ENCODE measurements at regions not wholly inside any gene's neighbourhood (a gene's known extent, or its start where the extent isn't known, plus 50 kb on each side); places are given as distances from the start of the nearest gene placed in this dataset.

DNA sequence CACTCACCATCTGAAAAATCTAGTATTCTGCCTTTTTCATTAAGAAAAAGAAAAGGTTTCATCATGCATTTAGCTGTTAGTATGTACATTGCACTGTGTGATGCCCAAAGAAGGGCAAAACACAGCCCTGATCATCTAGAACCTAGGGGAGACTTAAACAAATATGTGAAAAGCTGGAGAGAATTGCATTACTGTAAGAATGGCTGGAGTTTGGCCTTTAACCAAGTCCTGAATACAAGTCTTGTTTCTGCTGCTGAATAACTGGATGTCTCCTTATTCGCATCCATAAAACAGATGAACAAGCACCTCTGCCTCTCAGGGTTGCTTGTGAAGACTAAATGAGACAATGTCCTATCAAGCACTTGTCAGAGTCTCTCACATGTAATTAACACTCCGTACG is 233.4 kb upstream of the LRTM1 start:
- H3K27ac ChIP-seq (ENCODE audit: low read length), result no peak overlapping the region
- no peaks in the 10 kb centered on the region for H3K9me3 ChIP-seq (ENCODE audit: control insufficient read depth, low read depth, low read length)

DNA sequence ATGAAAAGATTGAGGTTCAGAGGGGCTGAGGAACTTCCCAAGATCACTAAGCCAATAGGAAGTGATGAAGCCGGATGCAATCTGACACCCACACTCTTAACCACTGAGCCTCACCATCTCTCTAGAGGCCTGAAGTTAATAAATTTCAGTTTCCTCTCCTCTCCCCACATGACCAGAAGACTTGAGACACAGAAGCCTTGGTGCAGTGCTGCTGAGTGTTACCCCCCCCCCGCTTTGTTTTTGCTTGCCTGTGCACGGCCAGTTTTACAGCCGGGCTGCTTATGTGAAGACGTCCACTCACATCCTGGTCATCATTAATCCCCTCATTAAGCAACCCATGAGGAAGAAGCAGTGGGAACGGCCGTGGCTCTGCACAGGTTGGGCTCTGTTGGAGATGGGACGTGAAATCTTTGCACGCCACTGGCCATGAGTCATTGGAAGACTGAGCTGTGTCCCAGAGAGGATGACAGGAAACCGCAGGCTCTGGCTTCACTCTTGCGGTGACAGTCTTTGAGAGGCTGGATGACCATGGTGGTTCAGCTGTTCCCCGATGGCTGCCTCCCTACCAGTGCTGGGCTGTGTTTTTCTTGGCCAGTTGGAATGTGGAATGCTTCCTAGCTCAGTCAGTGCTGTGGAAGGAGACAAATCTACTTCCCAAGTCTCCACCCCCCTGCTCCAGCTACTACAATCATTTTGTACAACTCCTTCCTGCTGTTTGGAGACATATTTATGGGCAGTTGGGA is 232.6 kb upstream of the LRTM1 start:
- Histone ChIP-seq H3K36me3 (ENCODE audit: control insufficient read depth, insufficient read depth, low read length) (no peaks in the 10 kb centered on the region), H3K27ac (ENCODE audit: low read length) (no peak overlapping the region), H3K4me3 (ENCODE audit: low read length) (no peak overlapping the region), H3K27me3 (ENCODE audit: control insufficient read depth, insufficient read depth, low read length) (no peaks in the 10 kb centered on the region), H3K9me3 (ENCODE audit: control insufficient read depth, low read depth, low read length) (no peaks in the 10 kb centered on the region), H3K4me1 (ENCODE audit: control insufficient read depth, insufficient read depth, low read length) (no peaks in the 10 kb centered on the region)
- no CpG with 5 or more reads among the region's 12 CpGs for WGBS (ENCODE audit: insufficient coverage, low lambda C conversion rate)
- DNase-seq, result peak; percentile 25 to 28

More for the DNA sequence above, 233.4 kb upstream of the LRTM1 start:
- Histone ChIP-seq H3K36me3 (ENCODE audit: control insufficient read depth, insufficient read depth, low read length) (no peaks in the 10 kb centered on the region), H3K27me3 (ENCODE audit: control insufficient read depth, insufficient read depth, low read length) (no peaks in the 10 kb centered on the region), H3K4me1 (ENCODE audit: control insufficient read depth, insufficient read depth, low read length) (no peaks in the 10 kb centered on the region), H3K4me3 (ENCODE audit: low read length) (no peak overlapping the region)
- no peak for DNase-seq
- WGBS (ENCODE audit: insufficient coverage, low lambda C conversion rate), result 86% methylated on average over 2 of the region's 3 CpGs

DNA sequence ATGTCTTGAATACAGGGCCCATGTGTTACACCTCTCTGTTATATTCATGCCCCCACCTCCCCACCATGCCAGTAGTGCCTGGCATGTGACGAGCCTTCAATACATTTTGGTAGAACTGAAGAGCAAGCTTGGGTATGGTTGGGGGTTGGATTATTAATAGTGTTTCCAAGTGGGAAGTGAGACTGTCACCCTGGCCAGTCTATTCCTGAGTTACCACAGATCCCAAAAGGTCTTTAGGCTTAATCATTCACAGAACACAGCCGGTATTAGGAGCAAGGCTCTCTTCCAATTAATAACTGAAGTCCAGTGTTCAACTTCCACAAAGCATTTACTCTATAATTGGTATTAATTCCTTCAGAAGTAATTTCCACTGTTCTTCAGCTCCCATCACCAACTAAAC is 231.9 kb upstream of the LRTM1 start:
- H3K27me3 ChIP-seq (ENCODE audit: control insufficient read depth, insufficient read depth, low read length), result no peaks in the 10 kb centered on the region
- 80% methylated on average over 1 of the region's 2 CpGs for WGBS (ENCODE audit: insufficient coverage, low lambda C conversion rate)
- no peak overlapping the region for H3K27ac ChIP-seq (ENCODE audit: low read length)

DNA sequence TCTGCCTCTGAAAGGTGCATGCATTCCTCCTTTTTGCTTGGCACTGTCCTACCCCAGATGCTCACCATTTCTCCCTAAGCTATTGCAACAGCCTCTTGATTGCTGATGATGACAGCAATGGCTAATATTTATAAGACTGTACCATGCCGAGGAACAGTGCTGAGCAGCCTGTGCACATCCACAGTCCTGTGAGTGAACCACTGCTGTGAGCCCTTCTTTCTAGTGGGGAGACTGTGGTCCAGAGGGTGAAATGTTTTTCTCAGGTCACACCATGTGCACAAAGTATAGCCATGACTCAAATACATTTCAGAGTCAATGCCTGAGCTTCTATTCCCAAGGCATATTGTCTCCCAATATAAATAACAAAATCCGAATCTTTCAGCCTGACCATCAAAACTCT is 231.2 kb upstream of the LRTM1 start:
- Histone ChIP-seq H3K9me3 (ENCODE audit: control insufficient read depth, low read depth, low read length) (no peaks in the 10 kb centered on the region), H3K36me3 (ENCODE audit: control insufficient read depth, insufficient read depth, low read length) (no peaks in the 10 kb centered on the region), H3K4me3 (ENCODE audit: low read length) (no peak overlapping the region), H3K4me1 (ENCODE audit: control insufficient read depth, insufficient read depth, low read length) (no peaks in the 10 kb centered on the region), H3K27me3 (ENCODE audit: control insufficient read depth, insufficient read depth, low read length) (no peaks in the 10 kb centered on the region), H3K27ac (ENCODE audit: low read length) (no peak overlapping the region)
- DNase-seq, result no peak
- WGBS (ENCODE audit: insufficient coverage, low lambda C conversion rate), result no CpG with 5 or more reads among the region's 2 CpGs

More for the DNA sequence above, 231.9 kb upstream of the LRTM1 start:
- no peaks in the 10 kb centered on the region for H3K9me3 ChIP-seq (ENCODE audit: control insufficient read depth, low read depth, low read length)
- DNase-seq, result no peak
- no peak overlapping the region for H3K4me3 ChIP-seq (ENCODE audit: low read length)
- H3K4me1 ChIP-seq (ENCODE audit: control insufficient read depth, insufficient read depth, low read length), result no peaks in the 10 kb centered on the region
- no peaks in the 10 kb centered on the region for H3K36me3 ChIP-seq (ENCODE audit: control insufficient read depth, insufficient read depth, low read length)

DNA sequence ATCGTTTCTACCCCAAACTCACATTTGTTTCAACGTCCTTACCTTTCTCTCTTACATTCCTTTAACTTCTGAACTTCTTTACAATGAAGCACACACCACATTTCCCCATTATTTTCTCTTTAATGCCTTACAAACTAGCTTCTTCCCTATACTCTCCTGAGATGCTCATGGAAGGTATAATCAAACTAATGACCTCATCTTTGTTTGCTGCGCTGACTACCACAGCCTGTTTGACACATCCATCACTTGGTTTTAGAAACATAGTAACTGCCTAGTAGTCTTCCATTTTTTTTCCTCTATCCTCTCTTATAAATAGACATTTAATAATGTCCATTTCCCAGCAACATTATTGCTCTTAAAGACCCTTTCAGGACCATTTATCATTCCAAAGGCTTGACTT is 230.5 kb upstream of the LRTM1 start:
- 64% methylated on average over 3 of the region's 3 CpGs for WGBS (ENCODE audit: insufficient coverage, low lambda C conversion rate)
- Histone ChIP-seq H3K36me3 (ENCODE audit: control insufficient read depth, insufficient read depth, low read length) (no peaks in the 10 kb centered on the region), H3K4me3 (ENCODE audit: low read length) (no peak overlapping the region), H3K4me1 (ENCODE audit: control insufficient read depth, insufficient read depth, low read length) (no peaks in the 10 kb centered on the region), H3K27ac (ENCODE audit: low read length) (no peak overlapping the region), H3K27me3 (ENCODE audit: control insufficient read depth, insufficient read depth, low read length) (no peaks in the 10 kb centered on the region), H3K9me3 (ENCODE audit: control insufficient read depth, low read depth, low read length) (no peaks in the 10 kb centered on the region)
- DNase-seq, result no peak

DNA sequence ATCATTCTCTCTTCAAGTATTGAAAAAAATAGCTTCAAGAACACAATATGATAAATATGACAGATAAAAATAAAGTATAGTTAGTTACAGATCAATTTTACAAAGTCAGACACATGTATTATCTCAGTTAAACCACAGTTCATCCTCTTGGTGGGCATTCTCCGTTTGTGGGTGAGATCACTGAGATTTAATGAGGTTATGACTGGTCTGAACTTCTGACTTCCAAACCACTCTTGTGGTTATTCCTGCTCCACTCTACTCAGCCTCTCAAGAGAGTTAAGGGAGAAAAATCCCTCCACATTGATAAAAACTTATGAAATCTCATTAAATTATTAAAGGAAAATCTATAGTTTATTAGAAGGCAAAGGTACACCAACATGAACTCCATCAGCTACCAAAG is 229.9 kb upstream of the LRTM1 start:
- Histone ChIP-seq H3K27me3 (ENCODE audit: control insufficient read depth, insufficient read depth, low read length) (no peaks in the 10 kb centered on the region), H3K27ac (ENCODE audit: low read length) (no peak overlapping the region), H3K36me3 (ENCODE audit: control insufficient read depth, insufficient read depth, low read length) (no peaks in the 10 kb centered on the region), H3K9me3 (ENCODE audit: control insufficient read depth, low read depth, low read length) (no peaks in the 10 kb centered on the region), H3K4me3 (ENCODE audit: low read length) (no peak overlapping the region), H3K4me1 (ENCODE audit: control insufficient read depth, insufficient read depth, low read length) (no peaks in the 10 kb centered on the region)
- DNase-seq, result no peak
- no CpG with 5 or more reads among the region's 1 CpG for WGBS (ENCODE audit: insufficient coverage, low lambda C conversion rate)

DNA sequence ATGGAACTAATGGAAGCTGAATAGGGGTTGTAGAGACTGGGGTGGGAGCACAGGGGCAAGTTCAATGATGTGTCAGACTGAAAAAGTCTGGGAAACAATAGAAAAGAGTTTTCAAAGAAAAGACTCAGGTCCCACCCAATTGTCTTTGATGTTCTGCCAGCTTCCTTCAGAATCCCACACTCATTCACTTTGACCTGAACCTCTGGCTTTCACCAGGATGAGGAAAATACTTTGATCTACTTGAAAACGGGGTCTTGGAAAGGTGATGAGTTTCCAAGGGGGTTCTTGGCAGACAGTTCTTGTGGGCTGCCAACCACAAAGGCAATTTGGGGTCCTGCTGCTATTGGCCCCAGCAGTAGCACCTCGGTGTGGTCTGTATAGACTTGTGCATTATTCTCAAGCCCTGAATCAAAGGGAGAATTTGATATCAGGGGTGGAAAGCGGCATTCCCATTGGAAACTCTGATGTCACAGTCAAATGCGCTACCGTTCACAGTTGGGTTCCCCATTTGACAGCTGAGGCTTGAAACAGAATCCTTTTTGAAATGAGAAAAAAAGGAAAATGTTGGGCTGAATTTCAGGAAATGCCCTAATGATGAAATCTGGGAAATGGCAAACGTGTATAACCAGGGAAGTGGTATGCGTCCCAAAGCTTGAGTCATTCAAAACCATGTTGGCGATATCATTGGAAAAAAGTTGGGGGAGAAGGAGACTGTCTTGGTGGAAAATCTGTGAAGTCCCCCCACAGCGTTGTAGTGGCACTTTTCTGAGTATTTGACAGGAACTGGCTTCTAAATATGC is 229.2 kb upstream of the LRTM1 start:
- 80% methylated on average over 1 of the region's 9 CpGs for WGBS (ENCODE audit: insufficient coverage, low lambda C conversion rate)

DNA sequence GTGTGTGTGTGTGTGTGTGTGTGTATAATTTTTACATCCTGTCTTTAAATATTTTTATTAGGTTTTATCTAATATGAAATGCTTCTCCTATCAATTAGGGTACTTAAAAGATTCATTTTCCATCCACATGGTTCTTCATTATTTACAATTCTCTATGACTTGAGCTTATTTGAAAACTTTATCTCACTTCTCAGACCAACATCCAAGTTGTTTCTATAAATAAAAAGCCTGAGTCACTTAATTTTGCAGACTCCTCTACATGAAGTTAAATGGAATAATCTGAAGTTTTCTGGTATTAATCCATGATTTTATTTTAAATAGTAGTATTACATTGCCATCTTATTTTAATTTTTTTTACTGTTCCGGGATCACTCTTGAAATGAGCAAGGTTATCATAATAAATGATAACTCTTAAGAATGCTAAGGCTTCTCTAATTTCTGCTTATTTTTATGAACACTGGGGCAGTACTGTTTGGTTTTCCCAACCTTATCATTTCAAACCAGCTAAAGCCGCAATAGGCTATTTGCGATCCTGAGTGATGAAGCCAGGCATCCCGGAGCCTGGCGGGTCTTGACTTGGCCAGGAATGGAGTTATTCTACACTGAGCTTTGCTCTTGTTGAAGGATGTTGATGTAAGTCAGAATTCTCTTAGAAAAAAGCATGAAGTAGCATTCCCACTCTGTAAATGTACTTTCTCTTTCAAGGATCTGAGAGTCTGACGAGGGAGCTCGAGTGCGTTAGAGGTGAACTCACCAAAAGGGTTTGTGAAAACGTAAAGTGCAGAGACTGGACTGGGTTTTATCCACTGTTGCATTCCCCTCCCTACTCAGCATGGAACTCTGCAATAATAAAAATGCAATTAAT is 220.2 kb upstream of the LRTM1 start:
- Histone ChIP-seq H3K27ac (ENCODE audit: low read length) (no peak overlapping the region), H3K4me3 (ENCODE audit: low read length) (no peak overlapping the region), H3K9me3 (ENCODE audit: control insufficient read depth, low read depth, low read length) (no peaks in the 10 kb centered on the region), H3K27me3 (ENCODE audit: control insufficient read depth, insufficient read depth, low read length) (peaks cover 8% of the 10 kb centered on the region), H3K36me3 (ENCODE audit: control insufficient read depth, insufficient read depth, low read length) (no peaks in the 10 kb centered on the region), H3K4me1 (ENCODE audit: control insufficient read depth, insufficient read depth, low read length) (no peaks in the 10 kb centered on the region)
- no peak for DNase-seq
- 86% methylated on average over 2 of the region's 9 CpGs for WGBS (ENCODE audit: insufficient coverage, low lambda C conversion rate)

More for the DNA sequence above, 229.2 kb upstream of the LRTM1 start:
- Histone ChIP-seq H3K27me3 (ENCODE audit: control insufficient read depth, insufficient read depth, low read length) (no peaks in the 10 kb centered on the region), H3K27ac (ENCODE audit: low read length) (no peak overlapping the region), H3K36me3 (ENCODE audit: control insufficient read depth, insufficient read depth, low read length) (no peaks in the 10 kb centered on the region), H3K9me3 (ENCODE audit: control insufficient read depth, low read depth, low read length) (no peaks in the 10 kb centered on the region), H3K4me1 (ENCODE audit: control insufficient read depth, insufficient read depth, low read length) (no peaks in the 10 kb centered on the region), H3K4me3 (ENCODE audit: low read length) (no peak overlapping the region)
- no peak for DNase-seq

DNA sequence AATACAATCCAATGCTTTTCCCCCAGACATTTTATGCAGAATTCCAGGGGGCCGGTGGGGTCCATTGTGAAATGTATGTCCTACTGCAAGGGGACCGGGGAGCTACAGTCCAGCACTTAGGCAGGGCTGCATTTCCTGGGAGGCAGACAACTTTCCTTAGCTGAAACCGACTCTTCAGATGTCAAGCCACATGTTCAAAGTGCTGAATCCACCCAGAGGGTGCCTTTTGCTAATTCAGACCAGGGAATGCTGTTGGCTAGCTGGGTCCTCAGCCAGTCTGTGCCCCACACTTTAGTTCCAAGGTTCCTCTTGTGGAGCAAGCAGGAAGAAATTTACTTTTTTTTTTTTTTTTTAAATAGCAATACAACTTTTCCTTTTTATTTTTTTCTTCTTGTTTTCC is 219.5 kb upstream of the LRTM1 start:
- Histone ChIP-seq H3K36me3 (ENCODE audit: control insufficient read depth, insufficient read depth, low read length) (no peaks in the 10 kb centered on the region), H3K27ac (ENCODE audit: low read length) (no peak overlapping the region), H3K27me3 (ENCODE audit: control insufficient read depth, insufficient read depth, low read length) (peaks cover 8% of the 10 kb centered on the region), H3K9me3 (ENCODE audit: control insufficient read depth, low read depth, low read length) (no peaks in the 10 kb centered on the region), H3K4me1 (ENCODE audit: control insufficient read depth, insufficient read depth, low read length) (no peaks in the 10 kb centered on the region), H3K4me3 (ENCODE audit: low read length) (no peak overlapping the region)
- no CpG with 5 or more reads among the region's 3 CpGs for WGBS (ENCODE audit: insufficient coverage, low lambda C conversion rate)
- no peak for DNase-seq

DNA sequence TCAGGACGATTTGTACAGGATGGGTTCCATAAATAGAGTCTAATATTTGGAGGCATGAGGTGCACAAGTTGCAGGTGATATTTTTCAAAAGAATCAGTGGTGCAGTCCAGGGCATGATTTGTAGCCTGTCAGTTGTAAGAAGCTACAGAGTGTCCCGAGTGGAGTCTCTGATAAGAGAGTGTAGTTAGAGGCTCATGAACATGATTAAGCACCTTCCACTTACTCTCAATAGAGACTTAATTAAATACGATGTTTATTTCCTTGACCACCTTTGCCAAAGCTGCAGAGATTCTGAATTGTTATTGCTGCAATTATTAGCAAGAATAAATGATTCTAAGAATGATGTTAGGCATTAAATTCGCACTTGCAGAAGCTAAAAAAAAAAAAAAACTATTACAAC is 218.4 kb upstream of the LRTM1 start:
- no peak for DNase-seq
- Histone ChIP-seq H3K27ac (ENCODE audit: low read length) (no peak overlapping the region), H3K9me3 (ENCODE audit: control insufficient read depth, low read depth, low read length) (no peaks in the 10 kb centered on the region), H3K4me1 (ENCODE audit: control insufficient read depth, insufficient read depth, low read length) (no peaks in the 10 kb centered on the region), H3K27me3 (ENCODE audit: control insufficient read depth, insufficient read depth, low read length) (peaks cover 8% of the 10 kb centered on the region), H3K36me3 (ENCODE audit: control insufficient read depth, insufficient read depth, low read length) (no peaks in the 10 kb centered on the region), H3K4me3 (ENCODE audit: low read length) (no peak overlapping the region)
- WGBS (ENCODE audit: insufficient coverage, low lambda C conversion rate), result 71% methylated on average over 1 of the region's 4 CpGs
